Endothelial cell of umbilical vein (primary cell): ENCODE measurements at regions not wholly inside any gene's neighbourhood (a gene's known extent, or its start where the extent isn't known, plus 50 kb on each side); places are given as distances from the start of the nearest gene placed in this dataset.

Source experiments
- EZH2 ChIP-seq: IDR thresholded peaks from 2 replicates; pipeline ENCODE4 v1.6.1; 2012; ENCODE audit warnings: borderline replicate concordance, low read depth, mild to moderate bottlenecking, moderate library complexity, low read length, inconsistent platforms; ENCODE audit not compliant: severe bottlenecking
- POLR2A ChIP-seq: IDR thresholded peaks from 2 replicates; pipeline ENCODE4 v1.6.1; 2012; ENCODE audit warnings: low read depth, mild to moderate bottlenecking, control low read depth, low read length
- POLR2AphosphoS5 ChIP-seq: IDR thresholded peaks from 2 replicates; pipeline ENCODE4 v1.6.1; 2012; ENCODE audit warnings: low read depth, mild to moderate bottlenecking, control low read depth, low read length, moderate library complexity; ENCODE audit not compliant: insufficient read depth
- TF ChIP-seq, protein P1 (sequence below), 2 donors: IDR thresholded peaks; 1 replicate in 1 of 2; 2 replicates in 1 of 2; pipeline ENCODE4 v1.5.1; 2011; ENCODE audit warnings: low read length in 2 of 2, mild to moderate bottlenecking in 2 of 2, moderate library complexity in 2 of 2, control low read depth in 1 of 2, inconsistent platforms in 1 of 2, low read depth in 1 of 2; ENCODE audit not compliant: insufficient read depth in 1 of 2; ENCODE audit errors: extremely low read depth in 1 of 2
- TF ChIP-seq, protein P2 (sequence below): IDR thresholded peaks from 2 replicates; pipeline ENCODE4 v1.6.1; 2011; ENCODE audit not compliant: insufficient read depth, insufficient read length

DNA sequence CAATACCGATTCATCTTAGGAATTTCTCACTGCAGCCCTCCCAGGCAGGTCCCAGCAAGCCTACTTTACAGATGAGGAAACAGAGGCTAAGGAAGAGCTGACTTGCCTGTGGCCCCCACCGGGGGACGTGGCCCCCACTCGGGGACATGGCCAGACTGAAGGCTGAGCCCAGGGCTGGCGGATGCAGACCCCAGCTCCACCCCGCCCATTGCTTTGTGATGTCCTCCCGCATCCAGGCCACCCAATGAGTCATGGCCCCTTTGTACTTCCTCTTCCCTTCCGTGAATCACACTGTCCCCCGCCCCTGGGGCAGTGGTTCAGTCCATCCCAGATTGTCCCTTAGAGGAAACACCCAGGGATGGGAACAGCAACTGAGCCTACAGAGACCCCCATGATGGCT is 116.0 kb upstream of the ANO1 start:
- TF ChIP-seq, protein P1, sequence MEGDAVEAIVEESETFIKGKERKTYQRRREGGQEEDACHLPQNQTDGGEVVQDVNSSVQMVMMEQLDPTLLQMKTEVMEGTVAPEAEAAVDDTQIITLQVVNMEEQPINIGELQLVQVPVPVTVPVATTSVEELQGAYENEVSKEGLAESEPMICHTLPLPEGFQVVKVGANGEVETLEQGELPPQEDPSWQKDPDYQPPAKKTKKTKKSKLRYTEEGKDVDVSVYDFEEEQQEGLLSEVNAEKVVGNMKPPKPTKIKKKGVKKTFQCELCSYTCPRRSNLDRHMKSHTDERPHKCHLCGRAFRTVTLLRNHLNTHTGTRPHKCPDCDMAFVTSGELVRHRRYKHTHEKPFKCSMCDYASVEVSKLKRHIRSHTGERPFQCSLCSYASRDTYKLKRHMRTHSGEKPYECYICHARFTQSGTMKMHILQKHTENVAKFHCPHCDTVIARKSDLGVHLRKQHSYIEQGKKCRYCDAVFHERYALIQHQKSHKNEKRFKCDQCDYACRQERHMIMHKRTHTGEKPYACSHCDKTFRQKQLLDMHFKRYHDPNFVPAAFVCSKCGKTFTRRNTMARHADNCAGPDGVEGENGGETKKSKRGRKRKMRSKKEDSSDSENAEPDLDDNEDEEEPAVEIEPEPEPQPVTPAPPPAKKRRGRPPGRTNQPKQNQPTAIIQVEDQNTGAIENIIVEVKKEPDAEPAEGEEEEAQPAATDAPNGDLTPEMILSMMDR (IDR thresholded peaks at IDR 0.05; ENCODE audit: extremely low read depth in 1 of 2, insufficient read depth in 1 of 2, low read depth in 1 of 2, low read length in 2 of 2) = no peak
- TF ChIP-seq POLR2A = no peak
- TF ChIP-seq, protein P2, sequence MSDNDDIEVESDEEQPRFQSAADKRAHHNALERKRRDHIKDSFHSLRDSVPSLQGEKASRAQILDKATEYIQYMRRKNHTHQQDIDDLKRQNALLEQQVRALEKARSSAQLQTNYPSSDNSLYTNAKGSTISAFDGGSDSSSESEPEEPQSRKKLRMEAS = no peak
- TF ChIP-seq POLR2AphosphoS5 = no peak
- no peak for TF ChIP-seq EZH2
